Osteocyte (in vitro differentiated cells): ENCODE measurements at regions not wholly inside any gene's neighbourhood (a gene's known extent, or its start where the extent isn't known, plus 50 kb on each side); places are given as distances from the start of the nearest gene placed in this dataset.

Source experiments
- DNase-seq: peaks from one replicate; pipeline ENCODE4 v3.0.0; 2021; ENCODE audit warnings: mixed read lengths; ENCODE audit not compliant: unreplicated experiment; ENCODE audit errors: extremely low spot score
- H3K27ac Mint-ChIP-seq: one replicate; pipeline ENCODE4 v1.8.0; 2021; ENCODE audit warnings: mild to moderate bottlenecking, mixed read lengths; ENCODE audit not compliant: unreplicated experiment
- H3K27me3 Mint-ChIP-seq: one replicate; pipeline ENCODE4 v1.8.0; 2021; ENCODE audit warnings: mixed read lengths; ENCODE audit not compliant: unreplicated experiment
- H3K36me3 Mint-ChIP-seq: one replicate; pipeline ENCODE4 v1.8.0; 2021; ENCODE audit warnings: mixed read lengths; ENCODE audit not compliant: unreplicated experiment
- H3K4me1 Mint-ChIP-seq: one replicate; pipeline ENCODE4 v1.8.0; 2021; ENCODE audit warnings: mixed read lengths; ENCODE audit not compliant: unreplicated experiment
- H3K4me3 Mint-ChIP-seq: one replicate; pipeline ENCODE4 v1.8.0; 2021; ENCODE audit warnings: mild to moderate bottlenecking, moderate library complexity, mixed read lengths; ENCODE audit not compliant: unreplicated experiment
- H3K9me3 Mint-ChIP-seq: one replicate; pipeline ENCODE4 v1.8.0; 2021; ENCODE audit warnings: mixed read lengths; ENCODE audit not compliant: unreplicated experiment
- TF ChIP-seq, protein P1 (sequence below): fragments of 200-600 bp; sonication (generic); IDR thresholded peaks from 2 replicates; pipeline ENCODE4 v1.5.0; 2021; ENCODE audit warnings: antibody characterized with exemption, mild to moderate bottlenecking, moderate library complexity

GRCh38 chr11:33544593-33545373 is 155.8 kb downstream of the C11orf91 start:
- DNase-seq: no peak
- Mint-ChIP-seq H3K36me3 (peaks cover 1% of the 10 kb centered on the region), H3K4me1 (peaks cover 4% of the 10 kb centered on the region), H3K4me3 (no peak overlapping the region), H3K9me3 (no peaks in the 10 kb centered on the region), H3K27me3 (no peaks in the 10 kb centered on the region), H3K27ac (no peak overlapping the region)
- TF ChIP-seq, protein P1, sequence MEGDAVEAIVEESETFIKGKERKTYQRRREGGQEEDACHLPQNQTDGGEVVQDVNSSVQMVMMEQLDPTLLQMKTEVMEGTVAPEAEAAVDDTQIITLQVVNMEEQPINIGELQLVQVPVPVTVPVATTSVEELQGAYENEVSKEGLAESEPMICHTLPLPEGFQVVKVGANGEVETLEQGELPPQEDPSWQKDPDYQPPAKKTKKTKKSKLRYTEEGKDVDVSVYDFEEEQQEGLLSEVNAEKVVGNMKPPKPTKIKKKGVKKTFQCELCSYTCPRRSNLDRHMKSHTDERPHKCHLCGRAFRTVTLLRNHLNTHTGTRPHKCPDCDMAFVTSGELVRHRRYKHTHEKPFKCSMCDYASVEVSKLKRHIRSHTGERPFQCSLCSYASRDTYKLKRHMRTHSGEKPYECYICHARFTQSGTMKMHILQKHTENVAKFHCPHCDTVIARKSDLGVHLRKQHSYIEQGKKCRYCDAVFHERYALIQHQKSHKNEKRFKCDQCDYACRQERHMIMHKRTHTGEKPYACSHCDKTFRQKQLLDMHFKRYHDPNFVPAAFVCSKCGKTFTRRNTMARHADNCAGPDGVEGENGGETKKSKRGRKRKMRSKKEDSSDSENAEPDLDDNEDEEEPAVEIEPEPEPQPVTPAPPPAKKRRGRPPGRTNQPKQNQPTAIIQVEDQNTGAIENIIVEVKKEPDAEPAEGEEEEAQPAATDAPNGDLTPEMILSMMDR: no peak

DNA sequence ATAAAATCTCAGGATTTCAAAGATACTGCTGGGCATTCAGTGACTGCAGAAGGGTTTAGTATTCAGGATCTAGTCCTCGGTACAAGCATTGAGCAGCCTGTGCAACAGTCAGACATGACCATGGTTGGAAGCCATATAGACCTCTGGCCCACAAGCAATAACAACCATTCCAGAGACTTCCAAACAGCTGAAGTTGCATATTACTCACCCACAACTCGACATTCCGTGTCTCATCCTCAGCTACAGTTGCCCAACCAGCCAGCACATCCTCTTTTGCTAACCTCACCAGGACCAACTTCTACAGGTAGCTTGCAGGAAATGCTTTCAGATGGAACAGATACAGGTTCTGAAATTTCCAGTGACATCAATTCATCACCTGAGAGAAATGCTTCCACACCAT is 156.8 kb downstream of the C11orf91 start:
- H3K4me1 Mint-ChIP-seq: peaks cover 4% of the 10 kb centered on the region
- peaks cover 1% of the 10 kb centered on the region for H3K36me3 Mint-ChIP-seq
- H3K9me3 Mint-ChIP-seq: no peaks in the 10 kb centered on the region
- no peak overlapping the region for H3K4me3 Mint-ChIP-seq
- H3K27me3 Mint-ChIP-seq: no peaks in the 10 kb centered on the region
- TF ChIP-seq, protein P1: no peak
- no peak overlapping the region for H3K27ac Mint-ChIP-seq
- no peak for DNase-seq

GRCh38 chr11:33542921-33543320 is 157.7 kb downstream of the C11orf91 start:
- no peak overlapping the region for H3K27ac Mint-ChIP-seq
- no peak for DNase-seq

GRCh38 chr11:33540946-33541915 is 159.4 kb downstream of the C11orf91 start:
- no peak for DNase-seq
- Mint-ChIP-seq H3K36me3 (peaks cover 1% of the 10 kb centered on the region), H3K27ac (no peak overlapping the region), H3K4me1 (peaks cover 2% of the 10 kb centered on the region), H3K9me3 (no peaks in the 10 kb centered on the region), H3K27me3 (no peaks in the 10 kb centered on the region), H3K4me3 (no peak overlapping the region)
- TF ChIP-seq, protein P1: no peak

More at GRCh38 chr11:33542921-33543320, 157.7 kb downstream of the C11orf91 start:
- no peak overlapping the region for H3K4me3 Mint-ChIP-seq
- peaks cover 1% of the 10 kb centered on the region for H3K36me3 Mint-ChIP-seq
- no peaks in the 10 kb centered on the region for H3K27me3 Mint-ChIP-seq
- no peaks in the 10 kb centered on the region for H3K9me3 Mint-ChIP-seq
- H3K4me1 Mint-ChIP-seq: peaks cover 4% of the 10 kb centered on the region
- TF ChIP-seq, protein P1: peak; percentile 73

GRCh38 chr11:33540427-33540826 is 160.2 kb downstream of the C11orf91 start:
- Mint-ChIP-seq H3K27ac (no peak overlapping the region), H3K27me3 (no peaks in the 10 kb centered on the region), H3K36me3 (peaks cover 1% of the 10 kb centered on the region), H3K4me1 (no peaks in the 10 kb centered on the region), H3K4me3 (no peak overlapping the region), H3K9me3 (no peaks in the 10 kb centered on the region)
- no peak for DNase-seq
- TF ChIP-seq, protein P1: no peak
